Fibroblast of lung (primary cell): ENCODE measurements at regions not wholly inside any gene's neighbourhood (a gene's known extent, or its start where the extent isn't known, plus 50 kb on each side); places are given as distances from the start of the nearest gene placed in this dataset.

Source experiments
- DNase-seq, 2 donors: peaks; one replicate each; pipeline versions ENCODE4 v3.0.0 to v3.0.0-alpha.2; 2010; ENCODE audit warnings: low read depth in 2 of 2
- H2AFZ ChIP-seq: 2 replicates; pipeline ENCODE4 v1.5.1; 2012; ENCODE audit warnings: low read length, control low read depth, inconsistent platforms
- H3K27ac ChIP-seq: 2 replicates; pipeline ENCODE4 v1.5.1; 2011; ENCODE audit warnings: low read length, control low read depth; ENCODE audit not compliant: insufficient read depth
- H3K27me3 ChIP-seq: 2 replicates; pipeline ENCODE4 v1.5.1; 2011; ENCODE audit warnings: mild to moderate bottlenecking, low read length; ENCODE audit not compliant: control insufficient read depth, insufficient read depth
- H3K36me3 ChIP-seq: 2 replicates; pipeline ENCODE4 v1.5.1; 2011; ENCODE audit warnings: low read length; ENCODE audit not compliant: control insufficient read depth, insufficient read depth
- H3K4me1 ChIP-seq: 2 replicates; pipeline ENCODE4 v1.5.1; 2011; ENCODE audit warnings: low read length; ENCODE audit not compliant: control insufficient read depth, insufficient read depth; ENCODE audit errors: extremely low read depth
- H3K4me2 ChIP-seq: 2 replicates; pipeline ENCODE4 v1.5.1; 2011; ENCODE audit warnings: low read length, control low read depth; ENCODE audit not compliant: insufficient read depth; ENCODE audit errors: extremely low read depth
- H3K4me3 ChIP-seq, 4 experiments: fragments of 200-600 bp in 1 of 4; sonication (generic) in 1 of 4; replicated peaks in 1 of 4; 2 replicates each; pipeline ENCODE4 v1.5.1; 2011 to 2016; ENCODE audit warnings: low read length in 4 of 4, low read depth in 3 of 4, mild to moderate bottlenecking in 3 of 4, control low read depth in 2 of 4, inconsistent platforms in 1 of 4, mixed read lengths in 1 of 4; ENCODE audit not compliant: insufficient read depth in 1 of 4; ENCODE audit errors: control extremely low read depth in 1 of 4
- H3K79me2 ChIP-seq: 2 replicates; pipeline ENCODE4 v1.5.1; 2012; ENCODE audit warnings: mild to moderate bottlenecking, low read length, inconsistent platforms; ENCODE audit not compliant: control insufficient read depth, insufficient read depth
- H3K9ac ChIP-seq: 2 replicates; pipeline ENCODE4 v1.5.1; 2011; ENCODE audit warnings: mild to moderate bottlenecking, low read length, control low read depth; ENCODE audit not compliant: insufficient read depth
- H3K9me3 ChIP-seq: 2 replicates; pipeline ENCODE4 v1.5.1; 2012; ENCODE audit warnings: low read depth, low read length; ENCODE audit not compliant: control insufficient read depth, insufficient read depth
- H4K20me1 ChIP-seq: 2 replicates; pipeline ENCODE4 v1.5.1; 2011; ENCODE audit warnings: low read length; ENCODE audit not compliant: control insufficient read depth, insufficient read depth; ENCODE audit errors: extremely low read depth
- EZH2 ChIP-seq: IDR thresholded peaks from 2 replicates; pipeline ENCODE4 v1.5.1; 2012; ENCODE audit warnings: low read length, control low read depth, mild to moderate bottlenecking; ENCODE audit errors: missing control alignments
- TF ChIP-seq, protein P1 (sequence below), 2 donors: IDR thresholded peaks in 1 of 2; conservative IDR thresholded peaks in 1 of 2; 1 replicate in 1 of 2; 2 replicates in 1 of 2; pipeline ENCODE4 v1.5.1; 2011 to 2012; ENCODE audit warnings: low read length in 2 of 2, control low read depth in 1 of 2, inconsistent platforms in 1 of 2, low read depth in 1 of 2, mild to moderate bottlenecking in 1 of 2

DNA sequence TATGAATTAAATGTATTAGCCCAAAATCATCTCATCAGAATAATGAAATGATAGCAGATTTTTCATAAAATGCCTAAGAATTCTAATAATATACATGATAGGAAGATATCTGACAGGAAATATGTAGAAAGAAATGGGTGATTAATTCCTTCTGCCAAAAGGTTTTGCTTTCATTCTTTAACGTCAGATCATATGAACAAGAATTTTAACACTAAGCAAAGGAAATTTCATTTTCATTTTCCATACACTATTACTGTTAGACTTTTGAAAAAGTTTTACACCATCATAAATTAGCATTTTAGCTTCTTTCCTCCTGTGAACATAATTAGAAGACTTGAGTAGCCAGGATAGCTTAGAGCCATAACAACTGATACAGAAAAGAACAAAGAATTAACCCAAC is 1099.9 kb downstream of the NSUN3 start:
- H3K79me2 ChIP-seq: no peaks in the 10 kb centered on the region
- H3K36me3 ChIP-seq: no peaks in the 10 kb centered on the region
- H3K27ac ChIP-seq: no peak overlapping the region
- DNase-seq: no peak
- no peaks in the 10 kb centered on the region for H3K9me3 ChIP-seq
- no peak for TF ChIP-seq EZH2
- TF ChIP-seq, protein P1, sequence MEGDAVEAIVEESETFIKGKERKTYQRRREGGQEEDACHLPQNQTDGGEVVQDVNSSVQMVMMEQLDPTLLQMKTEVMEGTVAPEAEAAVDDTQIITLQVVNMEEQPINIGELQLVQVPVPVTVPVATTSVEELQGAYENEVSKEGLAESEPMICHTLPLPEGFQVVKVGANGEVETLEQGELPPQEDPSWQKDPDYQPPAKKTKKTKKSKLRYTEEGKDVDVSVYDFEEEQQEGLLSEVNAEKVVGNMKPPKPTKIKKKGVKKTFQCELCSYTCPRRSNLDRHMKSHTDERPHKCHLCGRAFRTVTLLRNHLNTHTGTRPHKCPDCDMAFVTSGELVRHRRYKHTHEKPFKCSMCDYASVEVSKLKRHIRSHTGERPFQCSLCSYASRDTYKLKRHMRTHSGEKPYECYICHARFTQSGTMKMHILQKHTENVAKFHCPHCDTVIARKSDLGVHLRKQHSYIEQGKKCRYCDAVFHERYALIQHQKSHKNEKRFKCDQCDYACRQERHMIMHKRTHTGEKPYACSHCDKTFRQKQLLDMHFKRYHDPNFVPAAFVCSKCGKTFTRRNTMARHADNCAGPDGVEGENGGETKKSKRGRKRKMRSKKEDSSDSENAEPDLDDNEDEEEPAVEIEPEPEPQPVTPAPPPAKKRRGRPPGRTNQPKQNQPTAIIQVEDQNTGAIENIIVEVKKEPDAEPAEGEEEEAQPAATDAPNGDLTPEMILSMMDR (conservative IDR thresholded peaks at IDR 0.05 in 1 of 2, IDR thresholded peaks at IDR 0.05 in 1 of 2; ENCODE audit: low read depth in 1 of 2, low read length in 2 of 2): no peak
- H4K20me1 ChIP-seq: no peaks in the 10 kb centered on the region
- H3K4me2 ChIP-seq: no peak overlapping the region
- H3K27me3 ChIP-seq: no peaks in the 10 kb centered on the region
- H2AFZ ChIP-seq: no peak overlapping the region
- H3K4me3 ChIP-seq: no peak overlapping the region
- H3K4me1 ChIP-seq: no peaks in the 10 kb centered on the region
- H3K9ac ChIP-seq: no peak overlapping the region

DNA sequence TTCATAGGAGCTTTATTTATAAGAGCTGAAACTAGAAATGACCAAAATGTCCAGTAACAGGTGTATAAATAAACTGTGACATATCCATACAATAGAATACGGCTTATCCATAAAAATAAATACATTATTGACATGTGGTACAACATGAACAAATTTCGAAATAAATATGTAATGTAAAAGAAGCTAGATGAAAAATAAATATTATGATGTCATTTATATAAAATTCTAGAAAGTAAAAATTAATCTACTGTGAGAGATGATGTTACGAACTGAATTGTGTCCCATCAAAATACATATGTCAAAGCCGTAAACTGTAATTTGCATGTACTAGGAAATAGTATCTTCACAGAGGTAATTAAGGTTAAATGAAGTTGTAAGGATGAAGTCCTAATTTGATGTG is 1104.9 kb downstream of the NSUN3 start:
- H2AFZ ChIP-seq: no peak overlapping the region
- H3K4me2 ChIP-seq: no peak overlapping the region
- H3K27ac ChIP-seq: no peak overlapping the region

DNA sequence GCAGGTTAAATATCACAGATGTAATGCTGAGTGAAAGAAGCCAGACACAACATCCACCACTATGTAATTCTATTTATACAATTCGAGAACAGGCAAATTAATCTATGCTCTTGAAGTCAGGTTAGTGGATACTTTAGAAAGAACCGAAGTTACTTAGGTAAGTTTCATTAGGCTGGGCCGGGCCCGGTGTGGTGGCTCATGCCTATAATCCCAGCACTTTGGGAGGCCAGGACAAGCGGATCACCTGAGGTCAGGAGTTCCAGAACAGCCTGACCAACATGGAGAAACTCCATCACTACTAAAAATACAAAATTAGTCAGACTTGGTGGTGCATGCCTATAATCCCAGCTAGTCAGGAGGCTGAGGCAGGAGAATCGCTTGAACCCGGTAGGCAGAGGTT is 1105.7 kb downstream of the NSUN3 start:
- Histone ChIP-seq H3K4me2 (no peak overlapping the region), H3K4me3 (no peak overlapping the region), H3K79me2 (no peaks in the 10 kb centered on the region), H3K36me3 (no peaks in the 10 kb centered on the region), H3K9me3 (no peaks in the 10 kb centered on the region), H4K20me1 (no peaks in the 10 kb centered on the region), H3K9ac (no peak overlapping the region), H3K27me3 (no peaks in the 10 kb centered on the region), H3K4me1 (no peaks in the 10 kb centered on the region), H3K27ac (no peak overlapping the region), H2AFZ (no peak overlapping the region)
- no peak for DNase-seq
- TF ChIP-seq EZH2: no peak
- TF ChIP-seq, protein P1 (conservative IDR thresholded peaks at IDR 0.05 in 1 of 2, IDR thresholded peaks at IDR 0.05 in 1 of 2; ENCODE audit: low read depth in 1 of 2, low read length in 2 of 2): no peak

More for the DNA sequence above, 1104.9 kb downstream of the NSUN3 start:
- Histone ChIP-seq H4K20me1 (no peaks in the 10 kb centered on the region), H3K36me3 (no peaks in the 10 kb centered on the region), H3K9me3 (no peaks in the 10 kb centered on the region), H3K27me3 (no peaks in the 10 kb centered on the region), H3K4me3 (no peak overlapping the region), H3K79me2 (no peaks in the 10 kb centered on the region), H3K9ac (no peak overlapping the region), H3K4me1 (no peaks in the 10 kb centered on the region)
- DNase-seq: no peak
- TF ChIP-seq EZH2: no peak
- TF ChIP-seq, protein P1 (conservative IDR thresholded peaks at IDR 0.05 in 1 of 2, IDR thresholded peaks at IDR 0.05 in 1 of 2; ENCODE audit: low read depth in 1 of 2, low read length in 2 of 2): no peak
